HepG2 (cell line): ENCODE measurements at regions not wholly inside any gene's neighbourhood (a gene's known extent, or its start where the extent isn't known, plus 50 kb on each side); places are given as distances from the start of the nearest gene placed in this dataset.
"Not testable (repeated sequence)": the region's sequence is repeated elsewhere in the genome, so short reads cannot be mapped to it uniquely, and the experiment has no call there.

Experiments
- CHD2 ChIP-seq: IDR thresholded peaks from 2 replicates; pipeline ENCODE4 v1.6.1; 2011; ENCODE audit warnings: low read depth, low read length, improper control_type of control experiment
- EP300 ChIP-seq, 3 experiments: sonication (generic) in 1 of 3; formaldehyde crosslinking in 1 of 3; IDR thresholded peaks; 2 replicates each; pipeline versions ENCODE4 v1.5.1 to v1.6.1; 2011 to 2020; ENCODE audit warnings: low read depth in 2 of 3, low read length in 2 of 3, borderline replicate concordance in 1 of 3, improper control_type of control experiment in 1 of 3, mild to moderate bottlenecking in 1 of 3, missing genetic modification reagents in 1 of 3, moderate library complexity in 1 of 3
- GABPA ChIP-seq, 2 experiments: IDR thresholded peaks; 2 replicates each; pipeline ENCODE4 v1.6.1; 2011 to 2016; ENCODE audit warnings: low read depth in 2 of 2, low read length in 1 of 2, missing biosample characterization in 1 of 2, missing genetic modification characterization in 1 of 2
- HBP1 ChIP-seq: IDR thresholded peaks from 2 replicates; pipeline ENCODE4 v1.6.1; 2016; ENCODE audit warnings: low read depth, control low read depth
- MTA3 ChIP-seq: sonication (generic); formaldehyde crosslinking; IDR thresholded peaks from 2 replicates; pipeline ENCODE4 v1.4.0; 2020; ENCODE audit warnings: missing genetic modification reagents
- MXI1 ChIP-seq: IDR thresholded peaks from 3 replicates; pipeline ENCODE4 v1.6.1; 2012; ENCODE audit warnings: low read depth, low read length, inconsistent platforms, borderline replicate concordance
- POGK ChIP-seq: sonication (generic); formaldehyde crosslinking; conservative IDR thresholded peaks from 2 replicates; pipeline ENCODE4 v1.8.0; 2022; ENCODE audit warnings: mild to moderate bottlenecking, moderate library complexity, missing genetic modification reagents
- POLR2A ChIP-seq, 2 experiments: IDR thresholded peaks; 2 replicates each; pipeline ENCODE4 v1.6.1; 2011; ENCODE audit warnings: low read depth in 2 of 2, low read length in 2 of 2, mild to moderate bottlenecking in 1 of 2, moderate library complexity in 1 of 2; ENCODE audit not compliant: insufficient read depth in 1 of 2
- ZNF317 ChIP-seq: sonication (generic); formaldehyde crosslinking; IDR thresholded peaks from 2 replicates; pipeline ENCODE4 v1.5.0; 2020; ENCODE audit warnings: mild to moderate bottlenecking, missing genetic modification reagents

GRCh38 chr16:32946041-32946560 is 247.9 kb upstream of the TP53TG3C start:
- not testable (repeated sequence) for TF ChIP-seq GABPA (IDR thresholded peaks at IDR 0.05; ENCODE audit: low read depth, low read length); GABPA (CRISPR knock-in tag; IDR thresholded peaks at IDR 0.05; ENCODE audit: low read depth); MTA3 (CRISPR knock-in tag); EP300 (IDR thresholded peaks at IDR 0.05; ENCODE audit: low read depth in 2 of 2, low read length in 2 of 2); EP300 (CRISPR knock-in tag; IDR thresholded peaks at IDR 0.05; ENCODE audit: borderline replicate concordance); ZNF317 (CRISPR knock-in tag); POGK (CRISPR knock-in tag); CHD2; MXI1; HBP1 (CRISPR knock-in tag); POLR2A (IDR thresholded peaks at IDR 0.05; ENCODE audit: insufficient read depth in 1 of 2, low read depth in 2 of 2, low read length in 2 of 2)
